ENCODE measurements at regions not wholly inside any gene's neighbourhood (a gene's known extent, or its start where the extent isn't known, plus 50 kb on each side); places are given as distances from the start of the nearest gene placed in this dataset.

DNA sequence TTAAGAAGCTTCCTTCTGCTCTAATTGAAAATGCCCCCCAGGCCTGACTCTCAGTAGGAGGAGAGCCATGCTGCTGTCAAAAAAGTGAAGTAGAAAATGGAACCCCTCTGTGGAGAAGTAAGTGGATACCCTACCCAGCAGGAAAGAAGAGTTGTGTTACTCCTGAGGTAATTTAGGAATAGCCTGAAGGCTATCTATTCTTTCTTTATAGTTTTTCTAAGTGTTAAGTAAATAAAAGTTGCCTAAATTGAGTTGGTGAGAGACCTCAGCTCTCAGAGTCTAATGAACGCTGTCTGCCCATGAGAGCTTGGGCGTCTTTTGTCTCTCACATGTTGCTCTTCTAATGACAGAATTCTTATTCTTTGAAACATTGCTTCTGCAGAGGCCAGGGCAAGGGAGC lies 116.2 kb downstream of the NSUN3 start:
- intact Hi-C loops (cut with DNase I; ENCODE audit: low total_unique reads): no loop called here
- Histone ChIP-seq H3K9me3 (no peaks in the 10 kb centered on the region), H3K36me3 (no peaks in the 10 kb centered on the region), H3K4me3 (no peak overlapping the region), H3K4me1 (no peaks in the 10 kb centered on the region), H3K27me3 (no peaks in the 10 kb centered on the region), H3K27ac (no peak overlapping the region)
- DNase-seq: no peak
- TF ChIP-seq, protein P1, sequence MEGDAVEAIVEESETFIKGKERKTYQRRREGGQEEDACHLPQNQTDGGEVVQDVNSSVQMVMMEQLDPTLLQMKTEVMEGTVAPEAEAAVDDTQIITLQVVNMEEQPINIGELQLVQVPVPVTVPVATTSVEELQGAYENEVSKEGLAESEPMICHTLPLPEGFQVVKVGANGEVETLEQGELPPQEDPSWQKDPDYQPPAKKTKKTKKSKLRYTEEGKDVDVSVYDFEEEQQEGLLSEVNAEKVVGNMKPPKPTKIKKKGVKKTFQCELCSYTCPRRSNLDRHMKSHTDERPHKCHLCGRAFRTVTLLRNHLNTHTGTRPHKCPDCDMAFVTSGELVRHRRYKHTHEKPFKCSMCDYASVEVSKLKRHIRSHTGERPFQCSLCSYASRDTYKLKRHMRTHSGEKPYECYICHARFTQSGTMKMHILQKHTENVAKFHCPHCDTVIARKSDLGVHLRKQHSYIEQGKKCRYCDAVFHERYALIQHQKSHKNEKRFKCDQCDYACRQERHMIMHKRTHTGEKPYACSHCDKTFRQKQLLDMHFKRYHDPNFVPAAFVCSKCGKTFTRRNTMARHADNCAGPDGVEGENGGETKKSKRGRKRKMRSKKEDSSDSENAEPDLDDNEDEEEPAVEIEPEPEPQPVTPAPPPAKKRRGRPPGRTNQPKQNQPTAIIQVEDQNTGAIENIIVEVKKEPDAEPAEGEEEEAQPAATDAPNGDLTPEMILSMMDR (IDR thresholded peaks at IDR 0.05): no peak
- no peak for TF ChIP-seq POLR2A (IDR thresholded peaks at IDR 0.05)

DNA sequence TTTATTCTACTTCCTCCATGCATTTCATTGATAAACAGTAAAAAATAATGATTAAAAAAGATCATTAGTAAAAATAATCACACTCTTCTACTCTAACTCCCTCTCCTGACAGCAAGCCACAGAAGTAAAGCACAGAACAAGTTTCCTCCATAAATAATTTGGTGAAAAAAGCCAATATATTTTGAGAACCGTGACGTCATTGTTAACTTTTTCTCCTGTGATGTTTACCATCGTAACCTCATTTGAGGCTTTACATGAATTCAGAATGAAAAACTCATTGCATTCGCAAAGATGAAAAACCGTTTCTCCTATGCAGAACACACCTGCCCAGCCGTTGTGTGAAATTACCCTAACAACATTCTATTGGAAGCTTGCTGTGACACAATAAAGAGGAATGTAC lies 120.7 kb downstream of the NSUN3 start:
- Histone ChIP-seq H3K27ac (no peak overlapping the region), H3K4me1 (no peaks in the 10 kb centered on the region), H3K27me3 (no peaks in the 10 kb centered on the region), H3K9me3 (no peaks in the 10 kb centered on the region), H3K4me3 (no peak overlapping the region), H3K36me3 (no peaks in the 10 kb centered on the region)
- no peak for DNase-seq
- TF ChIP-seq POLR2A (IDR thresholded peaks at IDR 0.05): no peak
- TF ChIP-seq, protein P1 (IDR thresholded peaks at IDR 0.05): no peak
- intact Hi-C loops (cut with DNase I; ENCODE audit: low total_unique reads): no loop called here

DNA sequence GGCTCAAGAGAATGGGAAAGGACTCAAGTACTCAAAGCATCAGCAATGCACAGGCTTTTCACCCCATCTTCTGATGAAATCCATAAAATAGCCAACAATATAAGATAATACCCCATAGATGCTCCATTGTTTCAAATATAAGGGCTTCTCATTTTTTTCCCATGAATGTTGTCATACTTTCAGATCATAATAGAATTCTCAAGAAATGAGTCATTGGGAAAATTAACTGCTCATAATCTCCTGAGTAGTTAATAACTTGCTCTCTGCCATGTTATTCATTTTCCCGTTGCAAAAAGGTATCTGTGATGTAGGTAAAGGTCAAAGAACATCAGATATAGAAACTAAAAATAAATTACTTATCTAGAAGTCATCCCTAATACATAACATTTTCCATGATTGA lies 121.9 kb downstream of the NSUN3 start:
- no peaks in the 10 kb centered on the region for H3K9me3 ChIP-seq
- no peak for DNase-seq
- H3K36me3 ChIP-seq: no peaks in the 10 kb centered on the region
- no peak for TF ChIP-seq POLR2A (IDR thresholded peaks at IDR 0.05)
- TF ChIP-seq, protein P1 (IDR thresholded peaks at IDR 0.05): no peak
- H3K4me1 ChIP-seq: no peaks in the 10 kb centered on the region
- H3K4me3 ChIP-seq: no peak overlapping the region
- intact Hi-C loops (cut with DNase I; ENCODE audit: low total_unique reads): no loop called here
- no peak overlapping the region for H3K27ac ChIP-seq
- H3K27me3 ChIP-seq: no peaks in the 10 kb centered on the region

DNA sequence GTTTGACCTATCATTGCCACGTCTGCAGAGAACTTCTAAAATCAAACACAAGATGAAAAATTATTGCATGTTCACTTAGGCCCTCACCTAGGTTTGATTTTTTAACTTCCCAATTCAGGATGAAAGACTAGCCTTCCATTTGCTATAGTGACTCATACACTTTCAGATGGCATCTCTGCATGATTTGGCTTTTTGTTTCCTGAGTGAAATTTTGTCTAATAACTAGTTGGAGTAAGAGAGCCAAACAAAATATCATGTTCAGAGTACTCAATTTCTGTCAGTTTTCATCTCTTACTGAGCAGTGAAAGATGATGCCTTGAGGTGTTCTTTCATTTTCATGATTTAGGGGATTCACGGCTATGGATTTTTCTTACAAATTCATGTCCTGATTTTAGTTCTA lies 122.9 kb downstream of the NSUN3 start:
- no peaks in the 10 kb centered on the region for H3K4me1 ChIP-seq
- no peak for TF ChIP-seq POLR2A (IDR thresholded peaks at IDR 0.05)
- TF ChIP-seq, protein P1 (IDR thresholded peaks at IDR 0.05): no peak
- H3K36me3 ChIP-seq: no peaks in the 10 kb centered on the region
- no peaks in the 10 kb centered on the region for H3K9me3 ChIP-seq
- no peaks in the 10 kb centered on the region for H3K27me3 ChIP-seq
- H3K4me3 ChIP-seq: no peak overlapping the region
- no peak overlapping the region for H3K27ac ChIP-seq
- DNase-seq: no peak
- intact Hi-C loops (cut with DNase I; ENCODE audit: low total_unique reads): no loop called here

DNA sequence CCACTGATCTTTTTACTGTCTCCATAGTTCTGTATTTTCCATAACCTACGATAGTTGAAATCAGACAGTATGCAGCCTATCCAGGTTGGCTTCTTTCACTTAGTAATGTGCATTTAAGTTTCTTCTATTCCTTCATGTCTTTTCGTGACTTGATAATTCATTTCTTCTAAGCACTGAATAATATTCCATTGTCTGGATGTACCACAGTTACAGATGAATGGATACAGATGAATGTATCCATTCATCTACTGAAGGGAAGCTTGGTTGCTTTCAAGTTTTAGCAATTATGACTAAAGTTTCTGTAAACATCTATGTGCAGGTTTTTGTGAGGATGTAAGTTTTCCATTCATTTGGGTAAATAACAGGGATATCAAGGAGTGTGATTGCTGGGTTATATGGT lies 124.8 kb downstream of the NSUN3 start:
- Histone ChIP-seq H3K27ac (no peak overlapping the region), H3K4me1 (no peaks in the 10 kb centered on the region), H3K9me3 (no peaks in the 10 kb centered on the region), H3K36me3 (no peaks in the 10 kb centered on the region), H3K4me3 (no peak overlapping the region), H3K27me3 (no peaks in the 10 kb centered on the region)
- intact Hi-C loops (cut with DNase I; ENCODE audit: low total_unique reads): no loop called here
- no peak for DNase-seq
- no peak for TF ChIP-seq POLR2A (IDR thresholded peaks at IDR 0.05)
- TF ChIP-seq, protein P1 (IDR thresholded peaks at IDR 0.05): no peak
